ENCODE measurements at regions not wholly inside any gene's neighbourhood (a gene's known extent, or its start where the extent isn't known, plus 50 kb on each side); places are given as distances from the start of the nearest gene placed in this dataset.
"Not testable (repeated sequence)": the region's sequence is repeated elsewhere in the genome, so short reads cannot be mapped to it uniquely, and the experiment has no call there.

DNA sequence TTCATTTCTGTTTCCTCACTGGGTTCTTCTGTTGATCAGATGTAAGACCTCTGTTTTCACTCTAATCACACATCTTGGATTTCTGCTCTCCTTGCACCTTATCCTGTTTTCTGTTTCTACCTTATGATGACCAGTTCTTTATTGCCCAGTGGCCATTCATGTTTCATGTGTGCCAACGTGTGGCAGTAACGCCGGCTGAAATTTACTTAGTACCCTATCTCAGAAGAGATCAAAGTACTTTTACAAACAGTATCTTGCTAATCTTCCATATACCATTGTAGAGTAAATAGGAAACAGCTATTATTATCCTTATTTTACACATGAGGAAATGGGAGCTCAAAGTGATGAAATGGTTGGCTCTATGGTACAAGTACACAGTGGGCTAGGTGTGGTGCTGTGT lies 74.0 kb downstream of the GATA3 start:
- no peak for DNase-seq (ENCODE audit: low spot score)

GRCh38 chr10:8129438-8129837 lies 75.0 kb downstream of the GATA3 start:
- DNase-seq (ENCODE audit: low spot score): no peak

GRCh38 chr10:8130973-8131911 lies 76.8 kb downstream of the GATA3 start:
- no peak for DNase-seq (ENCODE audit: low spot score)

DNA sequence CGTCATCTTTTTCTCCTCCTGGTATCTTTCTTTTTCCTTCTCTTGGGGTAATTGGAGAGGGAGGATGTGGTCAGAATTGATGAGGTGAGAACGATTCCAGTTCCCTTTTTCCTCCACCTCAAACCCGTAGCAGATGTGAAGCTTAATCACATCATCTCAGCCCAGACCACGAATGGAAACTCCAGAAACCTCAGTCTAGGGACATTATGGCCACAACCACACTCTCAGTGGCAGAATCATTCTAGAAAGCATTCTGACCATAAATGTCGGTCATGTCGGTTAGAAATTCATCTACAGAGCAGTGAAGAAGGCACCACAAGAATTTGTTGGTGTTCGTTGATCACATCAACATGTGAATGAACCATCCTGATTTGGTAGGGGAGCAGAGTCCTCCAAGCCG lies 78.7 kb downstream of the GATA3 start:
- DNase-seq (ENCODE audit: low spot score): no peak

DNA sequence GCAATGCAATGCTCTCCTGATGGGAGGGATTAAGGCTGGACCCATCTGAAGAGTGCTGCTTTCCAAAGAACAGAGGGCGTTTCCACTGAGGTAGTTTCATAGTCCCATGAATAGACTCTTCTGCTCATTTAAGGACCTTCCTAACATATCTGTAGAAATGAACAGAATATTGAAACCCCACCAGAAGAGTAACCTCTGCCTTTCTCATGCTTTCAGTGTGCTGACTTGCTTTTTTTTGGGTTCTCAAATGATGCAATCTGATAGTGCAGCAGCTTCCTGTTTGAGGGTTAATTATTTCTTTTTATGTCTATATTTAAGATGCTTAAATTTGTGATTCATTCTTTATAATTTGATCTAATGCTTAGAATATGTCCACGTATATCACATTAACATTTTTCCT lies 82.2 kb downstream of the GATA3 start:
- DNase-seq (ENCODE audit: low spot score): no peak

GRCh38 chr10:8137272-8137681 lies 82.8 kb downstream of the GATA3 start:
- DNase-seq (ENCODE audit: low spot score): no peak

DNA sequence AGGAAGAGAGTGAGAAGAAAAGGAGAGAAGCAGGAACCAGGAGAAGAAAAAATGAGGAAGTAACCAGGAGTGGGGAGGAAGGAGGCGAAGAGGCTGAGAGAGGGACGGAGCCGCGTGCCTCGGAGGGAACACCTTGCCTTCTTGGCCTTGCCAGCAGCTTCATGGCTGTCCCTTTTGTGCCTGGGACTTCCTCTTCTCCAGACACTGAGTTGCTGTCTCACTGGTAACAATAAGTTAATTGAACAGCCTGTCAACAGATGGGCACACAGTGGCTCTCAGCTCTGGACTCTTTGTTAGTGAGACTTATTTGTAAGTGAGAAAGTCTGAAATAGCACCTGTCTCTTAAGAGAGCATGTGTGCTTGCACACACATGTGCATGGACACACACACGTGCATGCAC lies 83.2 kb downstream of the GATA3 start:
- no peak for DNase-seq (ENCODE audit: low spot score)

DNA sequence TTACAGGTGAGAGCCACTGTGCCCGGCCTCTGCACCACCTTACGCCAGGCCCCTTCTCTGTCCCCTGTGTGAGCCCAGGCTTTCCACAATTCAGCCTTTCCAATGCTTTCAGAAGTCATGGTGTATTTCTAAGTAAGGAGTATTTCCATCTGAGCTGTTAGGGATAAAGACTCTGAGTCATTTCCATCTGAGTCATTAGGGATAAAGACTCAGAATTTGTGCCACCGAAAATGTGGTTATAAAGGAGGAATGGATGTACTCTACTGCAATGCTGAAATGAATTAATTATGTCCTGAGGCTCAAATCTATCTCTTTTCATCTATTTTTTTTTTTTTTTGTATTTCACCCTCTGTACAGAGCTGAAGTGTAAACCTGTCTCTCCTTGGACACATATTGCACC lies 84.0 kb downstream of the GATA3 start:
- no peak for DNase-seq (ENCODE audit: low spot score)

GRCh38 chr10:8144496-8144895 lies 90.0 kb downstream of the GATA3 start:
- no peak for DNase-seq (ENCODE audit: low spot score)

GRCh38 chr10:8146650-8147049 lies 92.2 kb downstream of the GATA3 start:
- no peak for DNase-seq (ENCODE audit: low spot score)

DNA sequence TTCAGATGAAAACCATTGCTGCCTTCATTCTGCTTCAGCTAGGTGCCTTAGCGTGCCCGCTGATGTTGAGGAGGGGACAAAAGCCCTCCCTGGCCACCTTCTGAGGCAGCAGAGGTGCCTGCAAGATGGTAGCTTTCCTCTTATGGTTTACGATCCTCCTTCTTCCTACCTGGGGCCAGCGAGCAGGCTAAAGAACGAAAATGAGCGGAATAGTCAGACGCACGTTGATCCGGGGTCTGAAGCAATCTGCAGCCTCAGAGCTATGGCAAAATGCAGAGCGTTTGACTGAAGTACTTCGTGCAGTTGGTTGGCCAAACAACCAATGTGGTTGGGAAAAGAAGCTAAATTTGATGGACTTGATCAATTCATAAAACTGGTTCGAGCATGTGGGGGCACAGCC lies 95.5 kb downstream of the GATA3 start:
- no peak for DNase-seq (ENCODE audit: low spot score)

GRCh38 chr10:8150401-8150905 lies 96.0 kb downstream of the GATA3 start:
- no peak for DNase-seq (ENCODE audit: low spot score)

GRCh38 chr10:8151086-8151485 lies 96.6 kb downstream of the GATA3 start:
- no peak for DNase-seq (ENCODE audit: low spot score)

DNA sequence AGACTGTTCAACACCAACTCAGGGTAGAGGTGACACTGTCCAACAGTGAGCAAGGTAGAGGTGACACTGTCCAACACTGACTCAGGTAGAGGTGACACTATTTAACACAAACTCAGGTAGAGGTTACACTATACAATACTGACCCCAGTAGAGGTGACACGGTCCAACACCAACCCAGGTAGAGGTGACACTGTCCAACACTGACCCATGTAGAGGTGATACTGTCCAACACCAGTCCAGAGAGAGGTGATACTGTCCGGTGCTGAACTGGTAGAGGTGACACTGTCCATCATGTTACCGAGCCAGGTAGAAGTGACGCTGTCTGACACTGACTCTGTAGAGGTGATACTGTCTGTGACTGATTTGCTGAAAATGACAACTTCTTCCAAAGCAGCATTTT lies 102.4 kb downstream of the GATA3 start:
- no peak for DNase-seq (ENCODE audit: low spot score)

DNA sequence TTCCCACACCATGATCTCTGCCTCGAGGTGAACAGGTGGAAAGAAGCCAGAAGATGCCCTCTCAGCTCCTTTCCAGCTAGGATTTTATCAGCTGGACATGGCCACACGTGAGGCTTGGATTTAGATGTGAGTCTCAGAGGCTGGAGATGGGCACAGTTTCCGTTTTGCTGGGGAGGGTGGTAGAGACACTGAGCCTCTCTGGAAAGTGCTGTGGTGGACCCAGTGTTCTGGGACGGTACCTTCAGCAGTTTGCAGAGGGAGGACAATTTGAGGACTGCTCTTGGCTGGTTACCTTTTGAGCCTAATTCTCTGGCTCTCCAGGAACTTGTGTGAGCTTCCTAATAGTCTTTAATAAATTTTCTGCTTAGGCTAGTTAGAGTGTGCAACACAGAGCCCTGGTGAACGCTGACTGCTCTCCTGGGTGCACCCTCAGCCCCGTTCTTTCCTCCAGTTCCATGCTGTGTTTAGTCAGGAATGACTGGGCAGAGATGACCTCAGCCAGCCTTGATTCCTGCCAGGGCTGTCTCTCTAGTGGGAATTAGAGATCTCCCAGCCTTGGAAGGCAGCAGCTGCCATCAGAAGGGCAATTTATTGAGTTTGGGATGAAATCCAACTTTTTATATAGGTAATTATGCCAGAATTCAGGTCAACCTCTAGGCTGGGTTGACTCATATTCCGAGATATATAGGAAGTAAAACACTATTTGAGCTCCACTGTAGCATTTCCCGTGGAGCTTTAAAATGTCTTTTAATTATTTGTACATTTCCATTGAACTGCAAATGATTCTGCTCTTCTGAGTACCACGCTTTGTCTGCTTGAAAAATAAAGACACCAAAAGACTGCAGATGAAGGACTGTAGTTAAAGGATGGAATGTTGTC lies 103.9 kb downstream of the GATA3 start:
- no peak for DNase-seq (ENCODE audit: low spot score)

GRCh38 chr10:8159341-8160165 lies 105.1 kb downstream of the GATA3 start:
- DNase-seq (ENCODE audit: low spot score): no peak

DNA sequence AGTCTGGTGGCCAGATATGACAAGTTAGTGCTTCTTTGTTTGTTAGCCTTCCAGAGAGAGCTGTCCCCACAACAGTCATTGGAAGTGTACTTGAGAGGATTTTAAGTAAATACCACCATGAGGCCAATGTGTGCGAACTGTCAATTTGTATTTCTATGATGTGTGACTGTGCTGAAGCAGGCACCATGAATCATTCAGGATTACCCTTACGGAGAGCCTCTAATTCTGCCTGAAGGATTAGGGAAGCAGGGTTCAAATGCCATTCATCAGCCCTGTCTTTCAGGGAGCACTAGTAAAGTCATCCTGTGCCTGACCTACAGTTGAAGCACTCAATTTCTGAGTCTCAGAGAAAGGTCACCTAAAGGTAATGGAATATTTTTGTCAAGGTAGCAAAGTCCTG lies 109.3 kb downstream of the GATA3 start:
- no peak for DNase-seq (ENCODE audit: low spot score)

DNA sequence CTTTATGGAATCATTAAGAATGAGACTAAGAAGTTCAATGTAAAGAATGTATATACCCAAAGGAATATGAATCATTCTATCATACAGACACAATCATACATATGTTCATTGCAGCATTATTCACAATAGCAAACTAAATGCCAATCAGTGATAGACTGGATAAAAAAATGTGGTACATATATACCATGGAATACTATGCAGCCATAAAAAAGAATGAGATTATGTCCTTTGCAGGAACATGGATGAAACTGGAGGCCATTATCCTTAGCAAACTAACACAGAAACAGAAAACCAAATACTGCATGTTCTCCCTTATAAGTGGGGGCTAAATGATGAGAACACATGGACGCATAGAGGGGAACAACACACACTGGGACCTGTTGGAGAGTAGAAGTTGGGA lies 110.2 kb downstream of the GATA3 start:
- not testable (repeated sequence) for DNase-seq (ENCODE audit: low spot score)

DNA sequence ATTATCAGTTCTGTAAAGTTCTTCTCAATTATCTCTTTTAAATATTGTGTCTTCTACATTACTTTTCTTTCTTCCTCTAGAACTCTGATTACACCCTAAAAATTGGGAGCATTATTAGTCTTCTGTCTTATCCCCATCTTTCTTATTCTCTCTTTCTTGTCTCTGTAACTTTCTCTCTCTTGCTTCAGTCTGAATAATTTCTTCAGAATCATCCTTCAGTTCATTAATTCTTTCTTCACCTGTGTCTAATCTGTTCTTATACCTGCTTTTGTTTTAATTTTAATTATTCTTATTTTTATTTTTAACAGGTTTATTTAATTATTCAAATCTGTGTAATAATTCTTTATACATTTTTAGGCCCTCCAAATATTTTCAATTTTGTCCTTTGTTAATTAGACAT lies 114.3 kb downstream of the GATA3 start:
- no peak for DNase-seq (ENCODE audit: low spot score)

DNA sequence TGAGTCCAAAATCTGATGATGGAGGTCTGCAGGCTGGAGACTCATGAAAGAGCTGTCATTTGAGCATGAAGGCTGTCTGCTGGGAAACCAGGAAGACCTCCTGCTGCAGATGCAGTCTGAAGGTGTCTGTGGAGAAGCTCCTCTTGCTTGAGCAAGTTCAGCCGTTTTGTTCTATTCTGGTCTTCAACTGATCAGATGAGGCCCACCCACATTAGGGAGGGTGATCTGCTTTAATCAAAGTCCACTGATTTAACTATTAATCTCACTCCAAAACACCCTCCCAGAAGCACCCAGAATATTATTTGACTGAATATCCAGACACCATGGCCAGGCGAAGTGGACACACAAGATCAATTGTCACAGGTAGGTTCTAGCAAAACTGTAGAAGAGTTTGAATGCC lies 116.5 kb downstream of the GATA3 start:
- DNase-seq (ENCODE audit: low spot score): no peak

- DNase-seq (ENCODE audit: low spot score): no peak
Observed at GRCh38 chr10:8172604-8173003, 118.1 kb downstream of the GATA3 start.

DNA sequence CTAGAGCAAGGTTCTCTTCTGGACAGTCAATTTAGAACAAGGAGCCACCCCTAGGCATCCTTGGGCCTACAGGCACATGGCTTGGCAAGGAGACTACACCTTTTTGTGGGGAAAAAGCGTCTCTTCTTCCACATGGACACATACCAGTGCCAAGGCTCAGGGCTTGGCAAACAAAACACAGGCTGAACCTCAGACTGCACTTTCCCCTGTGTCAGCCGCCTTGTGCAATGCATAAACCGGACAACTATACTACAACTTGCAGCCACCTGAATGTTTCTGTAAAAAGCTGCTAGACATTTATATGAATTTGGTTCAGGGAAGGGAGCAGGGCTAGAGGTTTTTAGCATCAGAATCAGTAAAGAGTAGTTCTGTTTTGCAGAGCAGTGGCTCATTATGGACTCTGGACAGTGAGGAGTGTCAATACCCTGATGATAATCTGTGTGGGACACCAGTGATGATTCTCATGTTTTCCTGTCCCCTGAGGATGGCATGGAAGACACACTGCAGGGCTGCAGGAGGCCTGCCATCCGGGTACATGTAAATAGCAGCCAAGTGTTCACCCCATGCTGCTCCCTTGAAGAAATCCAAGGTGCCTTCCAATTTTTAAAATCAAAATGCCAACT lies 118.9 kb downstream of the GATA3 start:
- no peak for DNase-seq (ENCODE audit: low spot score)

Measured in HuH-7 (cell line).